ENCODE measurements at regions not wholly inside any gene's neighbourhood (a gene's known extent, or its start where the extent isn't known, plus 50 kb on each side); places are given as distances from the start of the nearest gene placed in this dataset.
"Not testable (repeated sequence)": the region's sequence is repeated elsewhere in the genome, so short reads cannot be mapped to it uniquely, and the experiment has no call there.

GRCh38 chr14:106338775-106339174 lies 812.4 kb downstream of the TMEM121 start:
- not testable (repeated sequence) for H3K4me1 ChIP-seq (ENCODE audit: control insufficient read depth, extremely low read depth, insufficient read depth, low read length)

GRCh38 chr14:106340658-106341057 lies 814.3 kb downstream of the TMEM121 start:
- not testable (repeated sequence) for H3K4me1 ChIP-seq (ENCODE audit: control insufficient read depth, extremely low read depth, insufficient read depth, low read length); H3K4me3 ChIP-seq (replicated peaks in 1 of 4; ENCODE audit: control extremely low read depth in 1 of 4, insufficient read depth in 1 of 4, low read depth in 3 of 4, low read length in 4 of 4); H3K27ac ChIP-seq (ENCODE audit: insufficient read depth, low read length); H2AFZ ChIP-seq (ENCODE audit: low read length); H3K9me3 ChIP-seq (ENCODE audit: control insufficient read depth, insufficient read depth, low read depth, low read length); H3K36me3 ChIP-seq (ENCODE audit: control insufficient read depth, insufficient read depth, low read length); H3K4me2 ChIP-seq (ENCODE audit: extremely low read depth, insufficient read depth, low read length); H3K79me2 ChIP-seq (ENCODE audit: control insufficient read depth, insufficient read depth, low read length); DNase-seq (ENCODE audit: low read depth in 2 of 2); H3K27me3 ChIP-seq (ENCODE audit: control insufficient read depth, insufficient read depth, low read length); H4K20me1 ChIP-seq (ENCODE audit: control insufficient read depth, extremely low read depth, insufficient read depth, low read length); H3K9ac ChIP-seq (ENCODE audit: insufficient read depth, low read length)

More at GRCh38 chr14:106338775-106339174, 812.4 kb downstream of the TMEM121 start:
- H3K27ac ChIP-seq (ENCODE audit: insufficient read depth, low read length); DNase-seq (ENCODE audit: low read depth in 2 of 2); H4K20me1 ChIP-seq (ENCODE audit: control insufficient read depth, extremely low read depth, insufficient read depth, low read length); H3K36me3 ChIP-seq (ENCODE audit: control insufficient read depth, insufficient read depth, low read length); H3K79me2 ChIP-seq (ENCODE audit: control insufficient read depth, insufficient read depth, low read length); H3K4me2 ChIP-seq (ENCODE audit: extremely low read depth, insufficient read depth, low read length); H3K9ac ChIP-seq (ENCODE audit: insufficient read depth, low read length); H3K9me3 ChIP-seq (ENCODE audit: control insufficient read depth, insufficient read depth, low read depth, low read length); H2AFZ ChIP-seq (ENCODE audit: low read length); H3K4me3 ChIP-seq (replicated peaks in 1 of 4; ENCODE audit: control extremely low read depth in 1 of 4, insufficient read depth in 1 of 4, low read depth in 3 of 4, low read length in 4 of 4); H3K27me3 ChIP-seq (ENCODE audit: control insufficient read depth, insufficient read depth, low read length): not testable (repeated sequence)

DNA sequence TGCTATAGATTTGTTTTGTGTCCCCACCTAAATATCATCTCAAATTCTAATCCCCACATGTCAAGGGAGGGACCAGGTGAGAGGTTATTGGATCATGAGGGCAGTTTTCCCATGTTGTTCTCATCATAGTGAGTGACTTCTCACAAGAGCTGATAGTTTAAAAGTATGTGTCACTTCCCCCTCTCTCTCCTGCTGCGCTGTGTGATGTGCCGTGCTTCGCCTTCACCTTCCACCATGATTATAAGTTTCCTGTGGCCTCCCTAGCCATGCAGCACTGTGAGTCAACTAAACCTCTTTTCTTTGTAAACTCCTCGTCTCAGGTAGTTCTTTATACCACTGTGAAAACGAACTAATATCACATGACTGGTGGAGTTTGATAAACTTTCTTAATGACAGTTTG lies 814.8 kb downstream of the TMEM121 start:
- H3K27ac ChIP-seq (ENCODE audit: insufficient read depth, low read length); H4K20me1 ChIP-seq (ENCODE audit: control insufficient read depth, extremely low read depth, insufficient read depth, low read length); H3K36me3 ChIP-seq (ENCODE audit: control insufficient read depth, insufficient read depth, low read length); H3K9ac ChIP-seq (ENCODE audit: insufficient read depth, low read length); H3K79me2 ChIP-seq (ENCODE audit: control insufficient read depth, insufficient read depth, low read length); H3K27me3 ChIP-seq (ENCODE audit: control insufficient read depth, insufficient read depth, low read length); DNase-seq (ENCODE audit: low read depth in 2 of 2); H3K4me2 ChIP-seq (ENCODE audit: extremely low read depth, insufficient read depth, low read length); H3K9me3 ChIP-seq (ENCODE audit: control insufficient read depth, insufficient read depth, low read depth, low read length); H2AFZ ChIP-seq (ENCODE audit: low read length); H3K4me1 ChIP-seq (ENCODE audit: control insufficient read depth, extremely low read depth, insufficient read depth, low read length); H3K4me3 ChIP-seq (replicated peaks in 1 of 4; ENCODE audit: control extremely low read depth in 1 of 4, insufficient read depth in 1 of 4, low read depth in 3 of 4, low read length in 4 of 4): not testable (repeated sequence)

GRCh38 chr14:106343626-106344025 lies 817.2 kb downstream of the TMEM121 start:
- H3K4me3 ChIP-seq (replicated peaks in 1 of 4; ENCODE audit: control extremely low read depth in 1 of 4, insufficient read depth in 1 of 4, low read depth in 3 of 4, low read length in 4 of 4), result no peak overlapping the region
- no peaks in the 10 kb centered on the region for H3K4me1 ChIP-seq (ENCODE audit: control insufficient read depth, extremely low read depth, insufficient read depth, low read length)
- no peaks in the 10 kb centered on the region for H3K27me3 ChIP-seq (ENCODE audit: control insufficient read depth, insufficient read depth, low read length)
- no peak for TF ChIP-seq EZH2 (IDR thresholded peaks at IDR 0.05; ENCODE audit: low read length, missing control alignments)
- TF ChIP-seq, protein P1, sequence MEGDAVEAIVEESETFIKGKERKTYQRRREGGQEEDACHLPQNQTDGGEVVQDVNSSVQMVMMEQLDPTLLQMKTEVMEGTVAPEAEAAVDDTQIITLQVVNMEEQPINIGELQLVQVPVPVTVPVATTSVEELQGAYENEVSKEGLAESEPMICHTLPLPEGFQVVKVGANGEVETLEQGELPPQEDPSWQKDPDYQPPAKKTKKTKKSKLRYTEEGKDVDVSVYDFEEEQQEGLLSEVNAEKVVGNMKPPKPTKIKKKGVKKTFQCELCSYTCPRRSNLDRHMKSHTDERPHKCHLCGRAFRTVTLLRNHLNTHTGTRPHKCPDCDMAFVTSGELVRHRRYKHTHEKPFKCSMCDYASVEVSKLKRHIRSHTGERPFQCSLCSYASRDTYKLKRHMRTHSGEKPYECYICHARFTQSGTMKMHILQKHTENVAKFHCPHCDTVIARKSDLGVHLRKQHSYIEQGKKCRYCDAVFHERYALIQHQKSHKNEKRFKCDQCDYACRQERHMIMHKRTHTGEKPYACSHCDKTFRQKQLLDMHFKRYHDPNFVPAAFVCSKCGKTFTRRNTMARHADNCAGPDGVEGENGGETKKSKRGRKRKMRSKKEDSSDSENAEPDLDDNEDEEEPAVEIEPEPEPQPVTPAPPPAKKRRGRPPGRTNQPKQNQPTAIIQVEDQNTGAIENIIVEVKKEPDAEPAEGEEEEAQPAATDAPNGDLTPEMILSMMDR (conservative IDR thresholded peaks at IDR 0.05 in 1 of 2, IDR thresholded peaks at IDR 0.05 in 1 of 2; ENCODE audit: low read depth in 1 of 2, low read length in 2 of 2), result no peak
- no peak overlapping the region for H3K9ac ChIP-seq (ENCODE audit: insufficient read depth, low read length)
- no peaks in the 10 kb centered on the region for H3K79me2 ChIP-seq (ENCODE audit: control insufficient read depth, insufficient read depth, low read length)
- no peaks in the 10 kb centered on the region for H3K36me3 ChIP-seq (ENCODE audit: control insufficient read depth, insufficient read depth, low read length)
- DNase-seq (ENCODE audit: low read depth in 2 of 2), result no peak
- no peak overlapping the region for H2AFZ ChIP-seq (ENCODE audit: low read length)
- no peak overlapping the region for H3K27ac ChIP-seq (ENCODE audit: insufficient read depth, low read length)
- H3K4me2 ChIP-seq (ENCODE audit: extremely low read depth, insufficient read depth, low read length), result no peak overlapping the region
- peaks cover 1% of the 10 kb centered on the region for H3K9me3 ChIP-seq (ENCODE audit: control insufficient read depth, insufficient read depth, low read depth, low read length)
- no peaks in the 10 kb centered on the region for H4K20me1 ChIP-seq (ENCODE audit: control insufficient read depth, extremely low read depth, insufficient read depth, low read length)

GRCh38 chr14:106344065-106344614 lies 817.8 kb downstream of the TMEM121 start:
- H3K4me1 ChIP-seq (ENCODE audit: control insufficient read depth, extremely low read depth, insufficient read depth, low read length); H3K9ac ChIP-seq (ENCODE audit: insufficient read depth, low read length); H3K79me2 ChIP-seq (ENCODE audit: control insufficient read depth, insufficient read depth, low read length); DNase-seq (ENCODE audit: low read depth in 2 of 2); H3K9me3 ChIP-seq (ENCODE audit: control insufficient read depth, insufficient read depth, low read depth, low read length); H3K36me3 ChIP-seq (ENCODE audit: control insufficient read depth, insufficient read depth, low read length); H3K4me3 ChIP-seq (replicated peaks in 1 of 4; ENCODE audit: control extremely low read depth in 1 of 4, insufficient read depth in 1 of 4, low read depth in 3 of 4, low read length in 4 of 4); H3K27ac ChIP-seq (ENCODE audit: insufficient read depth, low read length); H2AFZ ChIP-seq (ENCODE audit: low read length); H4K20me1 ChIP-seq (ENCODE audit: control insufficient read depth, extremely low read depth, insufficient read depth, low read length); H3K27me3 ChIP-seq (ENCODE audit: control insufficient read depth, insufficient read depth, low read length); H3K4me2 ChIP-seq (ENCODE audit: extremely low read depth, insufficient read depth, low read length): not testable (repeated sequence)

DNA sequence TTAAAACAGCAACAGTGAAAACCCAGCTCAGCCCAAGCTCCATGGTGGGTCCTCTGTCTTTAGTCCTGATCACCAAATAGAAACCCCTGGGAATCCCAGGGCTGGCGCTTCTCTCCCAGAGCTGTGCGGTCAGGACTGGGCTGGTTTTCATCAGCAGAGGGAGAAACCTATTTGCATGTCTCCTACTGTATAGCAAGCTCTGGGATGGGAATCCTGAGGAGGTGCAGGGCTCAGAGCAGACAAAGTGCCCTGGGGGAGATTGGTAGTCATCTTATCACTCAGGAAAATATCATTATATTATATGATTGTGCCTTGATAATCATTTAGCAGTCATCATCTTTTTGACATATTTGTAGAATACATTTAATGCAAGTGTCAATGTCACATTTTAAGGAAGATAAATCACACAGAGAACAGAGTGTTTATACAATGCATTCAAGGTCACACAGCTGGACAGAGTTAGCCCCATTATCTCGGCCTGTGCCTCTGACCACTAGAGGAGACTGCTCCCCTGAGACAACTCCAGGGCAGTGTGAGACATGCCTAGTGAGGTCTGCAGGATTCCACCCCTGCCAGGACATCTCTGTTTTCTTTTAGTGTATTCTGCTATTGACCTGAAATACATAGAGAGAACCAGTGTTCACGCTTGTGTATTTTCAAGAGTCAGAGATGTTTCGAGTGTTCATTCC lies 818.6 kb downstream of the TMEM121 start:
- H2AFZ ChIP-seq (ENCODE audit: low read length); H3K27ac ChIP-seq (ENCODE audit: insufficient read depth, low read length); H3K9ac ChIP-seq (ENCODE audit: insufficient read depth, low read length); H3K79me2 ChIP-seq (ENCODE audit: control insufficient read depth, insufficient read depth, low read length); H3K4me1 ChIP-seq (ENCODE audit: control insufficient read depth, extremely low read depth, insufficient read depth, low read length); H4K20me1 ChIP-seq (ENCODE audit: control insufficient read depth, extremely low read depth, insufficient read depth, low read length); H3K9me3 ChIP-seq (ENCODE audit: control insufficient read depth, insufficient read depth, low read depth, low read length); H3K36me3 ChIP-seq (ENCODE audit: control insufficient read depth, insufficient read depth, low read length); H3K4me3 ChIP-seq (replicated peaks in 1 of 4; ENCODE audit: control extremely low read depth in 1 of 4, insufficient read depth in 1 of 4, low read depth in 3 of 4, low read length in 4 of 4); H3K4me2 ChIP-seq (ENCODE audit: extremely low read depth, insufficient read depth, low read length); H3K27me3 ChIP-seq (ENCODE audit: control insufficient read depth, insufficient read depth, low read length); DNase-seq (ENCODE audit: low read depth in 2 of 2): not testable (repeated sequence)
